Epithelial cell of proximal tubule (primary cell): ENCODE measurements at regions not wholly inside any gene's neighbourhood (a gene's known extent, or its start where the extent isn't known, plus 50 kb on each side); places are given as distances from the start of the nearest gene placed in this dataset.
"Not testable (repeated sequence)": the region's sequence is repeated elsewhere in the genome, so short reads cannot be mapped to it uniquely, and the experiment has no call there.

ENCODE experiments used
- DNase-seq: peaks from one replicate; pipeline ENCODE4 v3.0.0-alpha.2; 2011; ENCODE audit warnings: low read depth
- H3K4me3 ChIP-seq: 2 replicates; pipeline ENCODE4 v1.5.1; 2011; ENCODE audit warnings: low read depth, mild to moderate bottlenecking, low read length
- TF ChIP-seq, protein P1 (sequence below): conservative IDR thresholded peaks from 2 replicates; pipeline ENCODE4 v1.5.1; 2012; ENCODE audit warnings: low read depth, mild to moderate bottlenecking, low read length

DNA sequence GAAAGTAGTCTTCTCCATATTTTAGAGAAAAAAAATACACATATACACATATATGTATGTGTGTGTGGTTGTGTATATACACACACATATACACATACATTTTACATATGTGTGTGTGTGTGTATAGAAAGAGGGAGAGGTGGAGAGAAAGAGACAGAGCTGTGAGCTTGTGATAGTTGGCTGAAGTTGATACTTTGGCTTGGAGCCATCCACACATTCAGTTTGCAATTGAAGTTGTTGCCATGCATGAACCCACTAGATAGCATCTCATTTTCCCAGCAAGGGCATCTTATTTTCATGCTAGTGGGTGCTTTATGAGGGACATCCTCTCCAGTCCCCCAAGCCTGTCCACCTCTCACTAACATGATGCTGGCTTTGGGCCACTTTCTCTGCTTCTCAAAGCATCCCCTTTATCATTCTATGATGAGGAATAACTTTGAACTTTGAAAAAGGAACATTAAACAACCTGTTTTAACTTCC, 228.6 kb downstream of the ZNF621 start:
- H3K4me3 ChIP-seq = no peak overlapping the region
- TF ChIP-seq, protein P1, sequence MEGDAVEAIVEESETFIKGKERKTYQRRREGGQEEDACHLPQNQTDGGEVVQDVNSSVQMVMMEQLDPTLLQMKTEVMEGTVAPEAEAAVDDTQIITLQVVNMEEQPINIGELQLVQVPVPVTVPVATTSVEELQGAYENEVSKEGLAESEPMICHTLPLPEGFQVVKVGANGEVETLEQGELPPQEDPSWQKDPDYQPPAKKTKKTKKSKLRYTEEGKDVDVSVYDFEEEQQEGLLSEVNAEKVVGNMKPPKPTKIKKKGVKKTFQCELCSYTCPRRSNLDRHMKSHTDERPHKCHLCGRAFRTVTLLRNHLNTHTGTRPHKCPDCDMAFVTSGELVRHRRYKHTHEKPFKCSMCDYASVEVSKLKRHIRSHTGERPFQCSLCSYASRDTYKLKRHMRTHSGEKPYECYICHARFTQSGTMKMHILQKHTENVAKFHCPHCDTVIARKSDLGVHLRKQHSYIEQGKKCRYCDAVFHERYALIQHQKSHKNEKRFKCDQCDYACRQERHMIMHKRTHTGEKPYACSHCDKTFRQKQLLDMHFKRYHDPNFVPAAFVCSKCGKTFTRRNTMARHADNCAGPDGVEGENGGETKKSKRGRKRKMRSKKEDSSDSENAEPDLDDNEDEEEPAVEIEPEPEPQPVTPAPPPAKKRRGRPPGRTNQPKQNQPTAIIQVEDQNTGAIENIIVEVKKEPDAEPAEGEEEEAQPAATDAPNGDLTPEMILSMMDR = no peak
- no peak for DNase-seq

DNA sequence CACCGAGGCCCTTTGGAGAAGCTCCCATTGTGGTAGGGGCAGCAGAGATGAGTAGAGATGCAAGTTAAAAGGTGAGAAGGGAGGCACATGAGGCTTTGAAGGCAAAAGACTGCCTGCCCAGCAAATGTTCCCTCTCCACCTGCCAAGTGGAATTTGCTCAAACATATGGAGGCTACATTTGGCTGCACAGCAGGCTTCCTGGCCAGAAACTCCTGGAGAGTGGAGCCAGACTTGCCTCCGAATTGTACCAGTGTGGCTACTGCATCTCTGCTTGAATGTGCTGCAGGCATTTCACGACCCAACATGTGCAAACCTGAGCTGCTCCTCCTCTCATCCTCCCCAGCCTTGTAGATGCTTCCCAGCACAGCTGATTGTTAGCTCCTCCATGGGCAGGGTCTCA, 229.2 kb downstream of the ZNF621 start:
- TF ChIP-seq, protein P1 = no peak
- H3K4me3 ChIP-seq = no peak overlapping the region

DNA sequence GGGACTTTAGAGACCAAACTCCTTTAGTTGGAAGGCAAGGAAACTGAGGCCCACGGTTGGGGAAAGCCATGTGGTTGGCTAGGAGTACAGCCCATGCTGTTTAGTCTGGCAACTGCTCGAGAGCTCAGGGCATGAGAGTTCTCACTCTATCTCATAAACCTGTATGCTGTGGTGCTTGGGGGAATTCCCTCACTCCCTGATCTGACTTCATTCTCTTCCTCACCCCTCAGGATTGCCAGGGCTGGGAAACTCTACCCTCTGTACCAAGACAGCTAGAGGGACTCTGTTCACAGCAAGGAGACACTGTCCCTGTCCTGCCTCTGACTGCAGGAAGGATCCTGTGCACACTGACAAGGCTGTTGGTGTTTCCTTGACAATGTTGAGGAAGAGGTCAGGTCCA, 230.2 kb downstream of the ZNF621 start:
- DNase-seq = no peak
- H3K4me3 ChIP-seq = no peak overlapping the region
- TF ChIP-seq, protein P1 = no peak

More for the DNA sequence above, 229.2 kb downstream of the ZNF621 start:
- no peak for DNase-seq

DNA sequence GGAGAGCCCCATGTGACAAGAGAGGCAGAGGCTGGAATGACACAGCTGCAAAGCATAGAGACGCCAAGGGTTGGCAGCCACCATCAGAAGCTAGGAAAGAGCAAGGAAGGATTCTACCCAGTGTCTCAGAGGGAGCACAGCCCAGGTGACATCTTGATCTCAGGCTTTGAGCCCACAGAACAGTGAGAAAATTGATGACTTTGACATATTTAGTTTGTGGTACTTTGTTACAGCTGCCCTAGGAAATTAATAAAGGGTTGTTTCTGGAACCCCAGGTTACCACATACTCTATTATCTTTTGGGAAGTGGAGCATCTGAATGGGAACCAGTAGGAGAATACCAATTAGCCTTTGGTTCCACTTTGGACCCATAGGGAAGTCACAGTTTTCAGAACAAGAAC, 231.7 kb downstream of the ZNF621 start:
- TF ChIP-seq, protein P1 = no peak
- H3K4me3 ChIP-seq = no peak overlapping the region
- no peak for DNase-seq

DNA sequence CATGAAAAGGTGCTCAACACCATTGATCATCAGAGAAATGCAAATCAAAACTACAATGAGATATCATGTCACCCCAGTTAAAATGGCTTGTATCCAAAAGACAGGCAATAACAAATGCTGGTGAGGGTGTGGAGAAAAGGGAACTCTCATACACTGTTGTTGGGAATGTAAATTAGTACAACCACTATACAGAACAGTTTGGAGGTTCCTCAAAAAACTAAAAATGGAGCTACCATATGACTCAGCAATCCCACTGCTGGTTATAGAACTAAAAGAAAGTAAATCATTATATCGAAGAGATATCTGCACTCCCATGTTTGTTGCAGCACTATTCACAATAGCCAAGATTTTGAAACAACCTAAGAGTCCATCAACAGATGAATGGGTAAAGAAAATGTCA, 238.0 kb downstream of the ZNF621 start:
- not testable (repeated sequence) for H3K4me3 ChIP-seq, DNase-seq

DNA sequence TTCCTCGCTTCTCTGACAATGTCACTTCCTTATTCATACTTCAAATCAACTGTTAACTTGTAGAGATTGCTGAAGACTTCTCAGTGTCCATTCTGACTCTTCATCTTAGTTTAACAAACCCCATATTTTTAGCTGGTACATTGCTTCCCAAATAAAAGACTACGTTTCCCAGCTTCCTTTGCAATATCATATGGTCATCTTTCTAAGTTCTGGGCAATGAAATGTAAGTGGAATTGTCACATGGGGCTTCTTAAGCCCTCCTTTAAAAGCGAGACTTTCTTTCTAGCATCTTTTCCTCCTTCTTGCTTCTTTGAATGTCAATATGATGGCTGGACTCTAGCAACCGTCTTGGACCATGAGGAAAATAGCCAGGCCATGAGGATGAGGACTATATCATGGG, 239.0 kb downstream of the ZNF621 start:
- no peak for DNase-seq
- TF ChIP-seq, protein P1 = no peak

DNA sequence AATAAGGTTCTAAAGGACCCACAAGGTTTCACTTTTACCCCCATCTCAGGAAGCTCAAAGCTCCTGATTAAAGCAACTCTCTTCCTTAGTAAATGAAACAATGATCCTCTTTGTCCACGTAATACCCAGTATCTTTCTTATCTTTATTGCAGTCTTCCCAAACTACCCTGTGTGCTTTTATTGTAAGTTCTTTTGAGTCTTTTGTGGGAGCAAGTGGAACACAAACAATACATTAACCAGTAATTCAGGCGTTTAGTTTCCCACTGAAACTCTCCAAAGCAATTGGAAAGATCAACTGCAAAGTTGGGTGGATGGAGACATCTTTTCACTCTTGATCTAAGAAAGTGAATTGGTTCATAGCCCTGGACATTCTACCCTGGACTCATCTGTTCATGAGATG, 240.0 kb downstream of the ZNF621 start:
- TF ChIP-seq, protein P1 = no peak
- no peak for DNase-seq
- no peak overlapping the region for H3K4me3 ChIP-seq

More for the DNA sequence above, 239.0 kb downstream of the ZNF621 start:
- no peak overlapping the region for H3K4me3 ChIP-seq
